ENCODE measurements at regions not wholly inside any gene's neighbourhood (a gene's known extent, or its start where the extent isn't known, plus 50 kb on each side); places are given as distances from the start of the nearest gene placed in this dataset.

- no peak for DNase-seq
Measured at GRCh38 chr3:19711160-19711782, 222.7 kb downstream of the EFHB start.

- DNase-seq: no peak
Measured at GRCh38 chr3:19702416-19703078, 231.5 kb downstream of the EFHB start.

DNA sequence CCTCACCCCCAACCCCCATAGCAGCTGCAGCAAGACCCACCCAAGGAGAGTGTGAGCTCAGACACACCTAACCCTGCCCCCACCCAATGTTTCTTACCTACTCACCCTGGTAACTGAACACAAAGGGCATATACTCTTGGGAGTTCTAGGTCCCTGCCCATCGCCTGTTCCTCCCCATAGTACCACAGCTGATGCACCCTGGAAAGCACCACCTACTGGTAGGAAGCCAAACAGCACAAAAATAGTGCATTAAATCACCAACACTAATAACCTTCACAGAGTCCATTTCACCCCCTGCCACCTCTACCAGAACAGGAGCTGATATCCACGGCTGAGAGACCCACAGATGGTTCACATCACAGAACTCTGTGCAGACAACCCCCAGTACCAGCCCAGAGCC lies 245.2 kb downstream of the EFHB start:
- DNase-seq: no peak

- no peak for DNase-seq
Measured at GRCh38 chr3:19668163-19668562, 265.9 kb downstream of the EFHB start.

GRCh38 chr3:19662486-19662885 lies 271.5 kb downstream of the EFHB start:
- no peak for DNase-seq

- no peak for DNase-seq
Measured at GRCh38 chr3:19652336-19652735, 281.7 kb downstream of the EFHB start.

- no peak for DNase-seq
Measured at GRCh38 chr3:19645093-19645492, 288.9 kb downstream of the EFHB start.

- no peak for DNase-seq
Measured at GRCh38 chr3:19644405-19644804, 289.6 kb downstream of the EFHB start.

DNA sequence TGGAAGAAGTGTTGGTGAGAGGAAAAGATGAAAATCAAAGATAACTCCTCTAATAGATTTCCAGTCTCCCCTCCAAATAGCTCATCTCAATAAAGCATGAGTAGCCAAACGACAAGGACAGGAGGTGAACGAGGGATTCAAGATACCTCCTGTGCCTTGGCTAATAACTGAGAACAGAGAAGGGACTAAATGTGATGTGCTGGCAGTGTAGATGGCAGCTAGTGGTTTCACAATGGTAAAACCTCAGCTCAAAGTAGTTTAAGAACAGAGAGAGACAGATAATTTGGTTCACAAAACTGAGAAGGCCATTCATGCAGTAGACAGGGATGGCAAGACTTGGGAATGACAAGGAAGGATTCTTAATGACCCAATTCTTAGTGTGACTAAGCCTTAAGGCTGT lies 292.6 kb downstream of the EFHB start:
- DNase-seq: no peak

GRCh38 chr3:19632099-19633074 lies 301.6 kb downstream of the EFHB start:
- DNase-seq: no peak

DNA sequence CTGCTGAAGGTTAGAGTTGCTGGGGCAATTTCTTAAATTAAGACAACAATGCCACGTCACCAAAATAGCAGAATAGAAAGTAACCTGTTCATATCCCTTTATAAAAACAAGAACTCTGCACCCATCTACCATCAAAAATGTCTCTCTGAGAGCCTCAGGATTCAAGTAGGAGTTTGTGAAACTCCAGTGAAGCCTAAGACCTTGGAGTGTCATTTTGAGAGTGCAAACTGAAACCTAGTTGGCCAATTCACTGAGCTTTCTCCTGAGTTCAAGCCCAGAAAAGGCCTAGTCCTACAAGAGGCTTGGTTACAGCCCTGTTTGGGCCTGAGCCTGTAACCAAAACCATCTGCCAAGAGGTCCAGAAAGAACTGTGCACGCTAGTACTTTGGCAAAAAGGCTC lies 335.1 kb downstream of the EFHB start:
- DNase-seq: no peak

- DNase-seq: no peak
Measured at GRCh38 chr3:19596408-19596807, 337.6 kb downstream of the EFHB start.

DNA sequence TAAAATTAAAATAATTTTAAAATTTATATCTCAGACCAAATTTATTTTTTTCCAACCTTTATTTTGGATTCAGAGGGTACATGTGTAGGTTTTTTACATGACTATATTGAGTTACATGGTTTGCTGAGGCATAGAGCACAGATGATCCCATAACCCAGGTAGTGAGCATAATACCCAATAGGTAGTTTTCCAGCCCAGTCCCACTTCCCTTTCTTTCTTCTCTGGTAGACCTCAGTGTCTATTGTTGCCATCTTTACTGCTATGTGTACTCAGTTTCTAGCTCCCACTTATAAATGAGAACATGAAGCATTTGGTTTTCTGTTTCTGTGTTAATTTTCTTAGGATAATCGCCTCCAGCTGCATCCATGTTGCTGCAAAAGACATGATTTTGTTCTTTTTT lies 338.1 kb downstream of the EFHB start:
- DNase-seq: no peak
